Cardiac muscle cell (in vitro differentiated cells and primary cell): ENCODE measurements at regions not wholly inside any gene's neighbourhood (a gene's known extent, or its start where the extent isn't known, plus 50 kb on each side); places are given as distances from the start of the nearest gene placed in this dataset.
"Not testable (repeated sequence)": the region's sequence is repeated elsewhere in the genome, so short reads cannot be mapped to it uniquely, and the experiment has no call there.

Experiments
- DNase-seq, 2 donors: peaks; one replicate each; pipeline versions ENCODE4 v3.0.0 to v3.0.0-alpha.2; 2010 to 2017; ENCODE audit warnings: low read depth in 1 of 2, low spot score in 1 of 2
- H3K27ac ChIP-seq: fragments of 200-600 bp; sonication (generic); 2 replicates; pipeline ENCODE4 v1.5.1; 2016
- H3K27me3 ChIP-seq: fragments of 200-600 bp; sonication (generic); 2 replicates; pipeline ENCODE4 v1.6.0; 2016; ENCODE audit warnings: control low read depth
- H3K36me3 ChIP-seq: fragments of 200-600 bp; sonication (generic); 2 replicates; pipeline ENCODE4 v1.5.1; 2016; ENCODE audit warnings: control low read depth
- H3K4me1 ChIP-seq: fragments of 200-600 bp; sonication (generic); 2 replicates; pipeline ENCODE4 v1.8.1; 2017; ENCODE audit warnings: low read depth, mild to moderate bottlenecking, mixed run types
- H3K4me3 ChIP-seq: fragments of 200-600 bp; sonication (generic); 2 replicates; pipeline ENCODE4 v1.5.1; 2016; ENCODE audit warnings: mild to moderate bottlenecking
- H3K9me3 ChIP-seq: fragments of 200-600 bp; sonication (generic); 2 replicates; pipeline ENCODE4 v1.5.1; 2017; ENCODE audit warnings: low read depth, mild to moderate bottlenecking, control low read depth
- TF ChIP-seq, protein P1 (sequence below): IDR thresholded peaks from 2 replicates; pipeline ENCODE4 v1.5.1; 2012; ENCODE audit warnings: low read depth, mild to moderate bottlenecking, low read length

DNA sequence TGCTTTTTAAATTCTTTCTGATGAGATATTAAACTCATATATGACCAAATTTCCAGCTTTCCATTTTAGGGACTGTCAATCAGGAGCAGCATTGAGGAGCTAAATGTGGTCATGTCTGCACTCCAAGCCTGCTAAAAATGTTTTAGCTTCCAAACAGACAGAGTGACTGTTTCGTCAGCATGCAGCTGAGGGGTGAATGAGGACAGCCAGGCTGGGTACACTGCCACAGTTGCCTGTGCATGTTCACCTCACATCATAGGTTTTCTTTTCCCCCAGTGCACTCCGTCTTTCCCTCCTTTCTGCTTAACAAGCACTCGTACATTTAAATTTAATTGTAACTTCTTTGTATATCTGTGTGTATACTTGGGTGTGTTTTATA, 138.1 kb downstream of the ARRDC3 start:
- Histone ChIP-seq H3K36me3 (no peaks in the 10 kb centered on the region), H3K4me1 (peaks cover 6% of the 10 kb centered on the region), H3K27me3 (no peaks in the 10 kb centered on the region), H3K27ac (peak overlapping the region; percentile 69), H3K4me3 (no peak overlapping the region), H3K9me3 (no peaks in the 10 kb centered on the region)
- DNase-seq = peak in 1 of 2 donors; percentile 40
- TF ChIP-seq, protein P1, sequence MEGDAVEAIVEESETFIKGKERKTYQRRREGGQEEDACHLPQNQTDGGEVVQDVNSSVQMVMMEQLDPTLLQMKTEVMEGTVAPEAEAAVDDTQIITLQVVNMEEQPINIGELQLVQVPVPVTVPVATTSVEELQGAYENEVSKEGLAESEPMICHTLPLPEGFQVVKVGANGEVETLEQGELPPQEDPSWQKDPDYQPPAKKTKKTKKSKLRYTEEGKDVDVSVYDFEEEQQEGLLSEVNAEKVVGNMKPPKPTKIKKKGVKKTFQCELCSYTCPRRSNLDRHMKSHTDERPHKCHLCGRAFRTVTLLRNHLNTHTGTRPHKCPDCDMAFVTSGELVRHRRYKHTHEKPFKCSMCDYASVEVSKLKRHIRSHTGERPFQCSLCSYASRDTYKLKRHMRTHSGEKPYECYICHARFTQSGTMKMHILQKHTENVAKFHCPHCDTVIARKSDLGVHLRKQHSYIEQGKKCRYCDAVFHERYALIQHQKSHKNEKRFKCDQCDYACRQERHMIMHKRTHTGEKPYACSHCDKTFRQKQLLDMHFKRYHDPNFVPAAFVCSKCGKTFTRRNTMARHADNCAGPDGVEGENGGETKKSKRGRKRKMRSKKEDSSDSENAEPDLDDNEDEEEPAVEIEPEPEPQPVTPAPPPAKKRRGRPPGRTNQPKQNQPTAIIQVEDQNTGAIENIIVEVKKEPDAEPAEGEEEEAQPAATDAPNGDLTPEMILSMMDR = no peak

DNA sequence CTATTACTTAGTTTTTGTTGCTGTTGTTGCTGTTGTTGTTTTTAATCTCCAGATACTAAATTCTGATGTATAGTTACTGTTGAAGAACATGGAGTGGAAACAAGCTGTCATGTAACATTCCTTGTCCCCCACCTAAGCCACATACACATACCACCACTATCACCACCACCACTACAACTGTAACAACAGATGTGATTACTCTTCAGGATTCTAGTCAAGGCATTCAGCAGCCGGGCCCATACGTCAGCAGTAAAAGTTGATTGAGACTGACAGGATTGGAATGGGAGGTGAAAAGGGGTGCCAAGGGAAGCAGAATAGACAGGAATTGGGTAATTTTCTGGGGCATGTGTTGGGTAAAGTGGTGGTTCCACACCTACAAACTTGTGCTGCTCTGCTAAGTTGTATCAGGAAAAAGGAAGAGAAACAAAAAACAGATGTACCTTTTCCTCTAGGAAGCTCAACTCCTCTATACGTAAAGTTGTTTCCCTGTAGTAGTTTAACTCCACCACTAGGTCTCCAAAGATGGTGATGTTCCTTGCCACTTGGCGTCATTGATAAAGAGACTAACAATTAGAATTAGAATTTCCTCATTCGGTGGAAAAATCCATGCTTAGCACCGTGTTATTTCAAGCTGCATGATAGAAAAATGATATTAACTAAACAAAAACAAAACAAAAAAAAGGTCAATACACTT, 138.6 kb downstream of the ARRDC3 start:
- no peak overlapping the region for H3K4me3 ChIP-seq
- peak in 1 of 2 donors; percentile 28 for DNase-seq
- H3K27ac ChIP-seq = peak overlapping the region; percentile 69
- TF ChIP-seq, protein P1 = no peak
- no peaks in the 10 kb centered on the region for H3K9me3 ChIP-seq
- no peaks in the 10 kb centered on the region for H3K36me3 ChIP-seq
- peaks cover 6% of the 10 kb centered on the region for H3K4me1 ChIP-seq
- H3K27me3 ChIP-seq = no peaks in the 10 kb centered on the region

DNA sequence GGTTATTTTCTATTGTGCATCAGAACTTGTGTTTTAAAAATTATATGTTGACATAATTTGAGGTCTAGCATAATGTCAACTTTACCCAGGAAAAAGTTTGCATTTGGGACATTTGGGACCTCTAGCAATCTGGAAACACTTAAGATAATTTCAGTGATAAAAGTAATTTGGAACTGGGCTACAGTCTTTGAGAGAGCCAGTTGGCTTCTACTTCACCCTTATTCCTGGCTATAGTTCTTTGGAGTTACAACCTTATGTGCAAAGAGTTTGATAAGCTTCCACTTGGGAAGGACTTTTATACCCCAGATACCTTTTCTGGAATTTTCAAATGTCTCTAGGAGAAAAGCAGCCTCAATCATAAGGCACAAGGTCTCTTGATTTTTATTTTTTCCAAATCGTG, 139.3 kb downstream of the ARRDC3 start:
- DNase-seq = no peak
- Histone ChIP-seq H3K27ac (peak overlapping the region; percentile 69), H3K4me1 (peaks cover 6% of the 10 kb centered on the region), H3K4me3 (no peak overlapping the region), H3K9me3 (no peaks in the 10 kb centered on the region), H3K27me3 (no peaks in the 10 kb centered on the region), H3K36me3 (no peaks in the 10 kb centered on the region)
- TF ChIP-seq, protein P1 = no peak

DNA sequence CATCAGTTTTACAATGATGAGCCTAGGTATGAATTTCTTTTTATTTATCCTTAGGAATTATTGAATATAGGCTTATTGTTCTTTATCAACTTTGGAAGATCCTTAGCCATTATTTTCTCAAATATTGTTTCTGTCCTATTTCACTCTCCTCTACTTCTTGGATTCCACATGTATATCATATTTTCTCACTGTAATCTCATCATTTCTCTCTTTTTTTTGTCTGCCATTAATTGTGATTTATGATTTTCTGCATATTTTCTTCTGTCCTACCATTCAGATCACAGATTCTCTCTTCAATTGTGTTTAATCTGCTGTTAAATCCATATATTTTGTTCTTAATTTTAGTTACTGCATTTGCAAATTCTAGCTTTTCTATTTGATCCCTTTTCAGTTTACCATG, 139.8 kb downstream of the ARRDC3 start:
- H3K4me3 ChIP-seq = no peak overlapping the region

DNA sequence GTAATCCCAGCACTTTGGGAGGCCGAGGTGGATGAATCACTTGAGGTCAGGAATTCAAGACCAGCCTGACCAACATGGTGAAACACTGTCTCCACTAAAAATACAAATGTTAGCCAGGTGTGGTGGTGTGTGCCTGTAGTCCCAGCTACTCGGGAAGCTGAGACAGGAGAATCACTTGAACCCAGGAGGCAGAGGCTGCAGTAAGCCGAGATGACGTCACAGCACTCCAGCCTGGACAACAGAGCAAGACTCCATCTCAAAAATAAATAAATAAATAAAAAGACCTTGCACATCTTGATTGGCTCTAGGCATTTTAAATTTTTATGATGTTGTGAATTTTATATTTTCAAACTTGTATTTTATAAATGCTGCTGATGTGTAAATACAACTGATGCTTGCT, 141.7 kb downstream of the ARRDC3 start:
- not testable (repeated sequence) for DNase-seq, H3K36me3 ChIP-seq, H3K27me3 ChIP-seq, H3K27ac ChIP-seq, H3K9me3 ChIP-seq, H3K4me1 ChIP-seq, H3K4me3 ChIP-seq

More for the DNA sequence above, 139.8 kb downstream of the ARRDC3 start:
- no peaks in the 10 kb centered on the region for H3K36me3 ChIP-seq
- H3K4me1 ChIP-seq = peaks cover 6% of the 10 kb centered on the region
- TF ChIP-seq, protein P1 = no peak
- no peaks in the 10 kb centered on the region for H3K27me3 ChIP-seq
- no peak for DNase-seq
- H3K27ac ChIP-seq = no peak overlapping the region
- no peaks in the 10 kb centered on the region for H3K9me3 ChIP-seq

DNA sequence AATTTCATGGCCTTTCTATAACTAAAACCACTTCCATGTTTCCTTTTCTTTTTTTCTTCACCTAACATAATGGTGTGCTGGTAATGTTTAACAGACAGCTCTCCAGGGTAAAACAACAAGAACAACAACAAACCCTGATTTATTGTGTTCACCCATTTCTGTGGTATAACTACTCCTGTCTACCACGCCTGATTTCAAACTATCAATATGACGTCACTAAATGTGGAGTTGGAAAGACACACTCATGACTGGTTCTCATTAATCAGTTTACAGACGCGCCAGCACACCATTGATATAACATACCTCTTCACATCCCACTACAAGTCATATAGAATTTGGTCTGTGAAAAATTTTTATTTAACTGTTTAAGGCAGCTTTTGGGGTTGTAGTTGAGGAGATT, 142.9 kb downstream of the ARRDC3 start:
- Histone ChIP-seq H3K9me3 (no peaks in the 10 kb centered on the region), H3K36me3 (no peaks in the 10 kb centered on the region), H3K4me3 (no peak overlapping the region), H3K27ac (no peak overlapping the region), H3K4me1 (peaks cover 6% of the 10 kb centered on the region), H3K27me3 (no peaks in the 10 kb centered on the region)
- TF ChIP-seq, protein P1 = no peak
- DNase-seq = no peak
